DMS114 treated with DMSO at 0.1 percent for 48 hours (cell line): ENCODE measurements at regions not wholly inside any gene's neighbourhood (a gene's known extent, or its start where the extent isn't known, plus 50 kb on each side); places are given as distances from the start of the nearest gene placed in this dataset.

Experiments used
- DNase-seq: peaks from one replicate; lab custom pipeline; 2025; ENCODE audit not compliant: unreplicated experiment; lab: John Stamatoyannopoulos, UW

DNA sequence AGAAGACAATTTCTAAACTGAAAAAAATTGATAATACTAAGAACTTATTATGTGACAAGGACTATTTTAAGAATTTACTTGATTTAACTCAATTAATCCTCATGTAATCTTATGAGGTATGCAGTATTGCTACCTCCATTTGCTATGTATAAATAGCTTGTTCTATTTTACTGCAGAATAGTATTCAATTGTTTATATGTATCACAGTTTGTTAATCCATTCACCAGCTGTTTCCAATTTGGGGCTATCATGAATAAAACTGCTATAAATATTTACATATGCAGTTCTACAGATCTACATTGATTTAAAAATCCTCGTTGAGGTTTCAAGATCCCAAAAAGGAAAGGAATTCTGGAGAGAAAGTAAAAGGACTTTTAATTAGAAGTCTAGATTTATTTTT, 54.8 kb upstream of the DOCK10 start:
- DNase-seq: no peak
